HCT116 (cell line): ENCODE measurements at regions not wholly inside any gene's neighbourhood (a gene's known extent, or its start where the extent isn't known, plus 50 kb on each side); places are given as distances from the start of the nearest gene placed in this dataset.

Experiments used
- ATAC-seq: fragments of 200-7000 bp; cut with Tn5 transposase; 2 replicates; pipeline ENCODE4 v1.9.1; 2020; ENCODE audit warnings: mild to moderate bottlenecking, moderate library complexity
- BruUV-seq: library from RNA; stranded (reverse); fragments of 400-500 nt; replicated peaks from 2 replicates; lab custom pipeline; 2021; lab: Mats Ljungman, UMichigan
- CTCF ChIA-PET: fragments of 300-600 bp; sonication (Branson Sonifier 250); formaldehyde crosslinking; loops from one replicate; lab custom pipeline; 2021; ENCODE audit warnings: antibody characterized with exemption; lab: Charles Lee
- POLR2A ChIA-PET: fragments of 300-600, 350-600 bp; sonication (Branson Sonifier 250); formaldehyde crosslinking; loops from one replicate; lab custom pipeline; 2021; ENCODE audit warnings: antibody characterized with exemption; lab: Charles Lee
- RAD21 ChIA-PET, 2 experiments: fragments of 300-600 bp; sonication (Branson Sonifier 250); formaldehyde crosslinking; loops; one replicate each; lab custom pipeline; 2023; ENCODE audit warnings: low total read pairs in 2 of 2; ENCODE audit not compliant: uncharacterized antibody in 2 of 2, unreplicated experiment in 2 of 2, low non-redundant PET in 1 of 2; lab: Charles Lee
- DNase-seq: peaks from one replicate; pipeline ENCODE4 v3.0.0-alpha.2; 2010; ENCODE audit warnings: low read depth, low spot score
- H2AFZ ChIP-seq: fragments of 200-600 bp; shearing (Covaris generic), sonication (generic); 2 replicates; pipeline ENCODE4 v1.6.1; 2017; ENCODE audit warnings: low read depth, mixed run types, mixed read lengths, antibody characterized with exemption, low read length; ENCODE audit not compliant: poor library complexity, severe bottlenecking
- H3K27ac ChIP-seq: 2 replicates; pipeline ENCODE4 v1.5.1; 2012; ENCODE audit warnings: low read depth, low read length
- H3K27me3 ChIP-seq: fragments of 200-600 bp; sonication (generic); 2 replicates; pipeline ENCODE4 v1.6.1; 2016; ENCODE audit warnings: mixed run types, low read length, mixed read lengths; ENCODE audit not compliant: insufficient read depth
- H3K36me3 ChIP-seq, 2 experiments: fragments of 200-500 bp in 1 of 2; fragments of 200-600 bp in 1 of 2; sonication (Bioruptor generic) in 1 of 2; sonication (generic) in 1 of 2; 2 replicates each; pipeline versions ENCODE4 v1.5.1 to v1.6.1; 2014 to 2016; ENCODE audit warnings: low read length in 2 of 2, inconsistent platforms in 1 of 2, mixed read lengths in 1 of 2, mixed run types in 1 of 2; ENCODE audit not compliant: insufficient read depth in 2 of 2, control insufficient read depth in 1 of 2
- H3K4me1 ChIP-seq, 2 experiments: fragments of 200-600 bp in 1 of 2; sonication (generic) in 1 of 2; 2 replicates each; pipeline versions ENCODE4 v1.5.1 to v1.6.1; 2012 to 2017; ENCODE audit warnings: low read length in 2 of 2, inconsistent platforms in 1 of 2, mild to moderate bottlenecking in 1 of 2, mixed read lengths in 1 of 2, mixed run types in 1 of 2, moderate library complexity in 1 of 2; ENCODE audit not compliant: insufficient read depth in 2 of 2, control insufficient read depth in 1 of 2
- H3K4me2 ChIP-seq: fragments of 200-600 bp; sonication (generic); 2 replicates; pipeline ENCODE4 v1.6.1; 2017; ENCODE audit warnings: mixed run types, low read length, mixed read lengths
- H3K4me3 ChIP-seq, 2 experiments: fragments of 200-600 bp in 1 of 2; sonication (generic) in 1 of 2; replicated peaks in 1 of 2; 2 replicates each; pipeline ENCODE4 v1.5.1; 2011 to 2016; ENCODE audit warnings: low read length in 2 of 2, control low read depth in 1 of 2, low read depth in 1 of 2, mild to moderate bottlenecking in 1 of 2, mixed read lengths in 1 of 2, mixed run types in 1 of 2
- H3K79me2 ChIP-seq: fragments of 200-600 bp; sonication (generic); 2 replicates; pipeline ENCODE4 v1.6.1; 2017; ENCODE audit warnings: mild to moderate bottlenecking, mixed run types, low read length, moderate library complexity, mixed read lengths; ENCODE audit not compliant: insufficient read depth
- H3K9ac ChIP-seq: fragments of 200-600 bp; sonication (generic); 2 replicates; pipeline ENCODE4 v1.6.1; 2016; ENCODE audit warnings: low read length, mixed read lengths
- H3K9me2 ChIP-seq: fragments of 200-600 bp; sonication (generic), shearing (Covaris generic); 2 replicates; pipeline ENCODE4 v1.6.1; 2017; ENCODE audit warnings: mixed run types, mild to moderate bottlenecking, moderate library complexity; ENCODE audit not compliant: insufficient read depth
- H3K9me3 ChIP-seq, 2 experiments: fragments of 200-500 bp in 1 of 2; fragments of 200-600 bp in 1 of 2; sonication (Bioruptor generic) in 1 of 2; sonication (generic) in 1 of 2; 2 replicates each; pipeline ENCODE4 v1.6.1; 2014 to 2017; ENCODE audit warnings: low read length in 2 of 2, mixed read lengths in 2 of 2, inconsistent platforms in 1 of 2, low read depth in 1 of 2, mild to moderate bottlenecking in 1 of 2, mixed run types in 1 of 2, moderate library complexity in 1 of 2; ENCODE audit not compliant: control insufficient read depth in 1 of 2, insufficient read depth in 1 of 2
- H4K20me1 ChIP-seq: fragments of 200-600 bp; sonication (generic), shearing (Covaris generic); 2 replicates; pipeline ENCODE4 v1.6.1; 2017; ENCODE audit warnings: mixed run types, mild to moderate bottlenecking, moderate library complexity; ENCODE audit not compliant: insufficient read depth
- CBX3 ChIP-seq: IDR thresholded peaks from 2 replicates; pipeline ENCODE4 v1.6.1; 2012; ENCODE audit warnings: low read depth
- ELF1 ChIP-seq: IDR thresholded peaks from 2 replicates; pipeline ENCODE4 v1.6.1; 2012; ENCODE audit warnings: low read depth, borderline replicate concordance
- EZH2 ChIP-seq: fragments of 200-600 bp; sonication (generic); IDR thresholded peaks from 2 replicates; pipeline ENCODE4 v1.6.1; 2017; ENCODE audit warnings: antibody characterized with exemption, mixed run types
- FOSL1 ChIP-seq: IDR thresholded peaks from 2 replicates; pipeline ENCODE4 v1.6.1; 2012; ENCODE audit warnings: low read depth
- JUND ChIP-seq: IDR thresholded peaks from 2 replicates; pipeline ENCODE4 v1.6.1; 2012
- RAD21 ChIP-seq: IDR thresholded peaks from 2 replicates; pipeline ENCODE4 v1.6.1; 2012; ENCODE audit warnings: low read depth, mild to moderate bottlenecking
- REST ChIP-seq: IDR thresholded peaks from 2 replicates; pipeline ENCODE4 v1.6.1; 2012; ENCODE audit warnings: low read depth
- SIN3A ChIP-seq: IDR thresholded peaks from 2 replicates; pipeline ENCODE4 v1.6.1; 2012; ENCODE audit warnings: low read depth
- SP1 ChIP-seq: IDR thresholded peaks from 2 replicates; pipeline ENCODE4 v1.6.1; 2012; ENCODE audit warnings: low read depth
- SRF ChIP-seq: IDR thresholded peaks from 2 replicates; pipeline ENCODE4 v1.6.1; 2012; ENCODE audit warnings: low read depth
- YY1 ChIP-seq: IDR thresholded peaks from 2 replicates; pipeline ENCODE4 v1.6.1; 2011; ENCODE audit warnings: low read length, low read depth, moderate library complexity, mild to moderate bottlenecking; ENCODE audit not compliant: insufficient replicate concordance; ENCODE audit errors: extremely low read depth
- ZFX ChIP-seq: fragments of 450-650 bp; IDR thresholded peaks from 2 replicates; pipeline ENCODE4 v1.6.1; 2017
- ZNF274 ChIP-seq: fragments of 200-500 bp; sonication (Bioruptor generic); IDR thresholded peaks from 2 replicates; pipeline ENCODE4 v1.6.1; 2014; ENCODE audit warnings: mild to moderate bottlenecking, low read depth, low read length, inconsistent platforms
- intact Hi-C: fragments of 100-400 bp; cut with micrococcal nuclease; formaldehyde crosslinking; loops from 2 replicates; pipeline ENCODE4 v1.10.0; 2022
- TF ChIP-seq, protein P1 (sequence below): IDR thresholded peaks from 2 replicates; pipeline ENCODE4 v1.6.1; 2011; ENCODE audit warnings: mild to moderate bottlenecking, low read length, moderate library complexity; ENCODE audit not compliant: insufficient replicate concordance; ENCODE audit errors: extremely low read depth
- TF ChIP-seq, protein P2 (sequence below): IDR thresholded peaks from 2 replicates; pipeline ENCODE4 v1.6.1; 2012

GRCh38 chr7:116616555-116617059, 55.4 kb upstream of the MET start:
- no peaks in the 10 kb centered on the region for H3K9me2 ChIP-seq
- H3K9ac ChIP-seq, result no peak overlapping the region
- ChIA-PET POLR2A (no interaction called here), RAD21 (no interaction called here), CTCF (interaction anchor here (1.0 kb wide), 1 partner anchor 25 kb away, joined by 6 read pairs; no protein-coding TSS in a partner anchor)
- TF ChIP-seq SIN3A (no peak), SP1 (peak; percentile 17; the same call in 1 of the 2 replicates), SRF (peak; percentile 86), ZFX (no peak), EZH2 (no peak), JUND (peak; percentile 27; the same call in 1 of the 2 replicates), FOSL1 (peak; percentile 47), RAD21 (no peak)
- H3K79me2 ChIP-seq, result no peaks in the 10 kb centered on the region
- H3K36me3 ChIP-seq, result no peaks in the 10 kb centered on the region
- H3K4me1 ChIP-seq, result peaks cover 0 to 15% of the 10 kb centered on the region in 2 experiments; a peak in 2 of 4 replicates
- no peaks in the 10 kb centered on the region for H3K27me3 ChIP-seq
- ATAC-seq, result peak; percentile 69
- no peak for DNase-seq
- no peaks in the 10 kb centered on the region for H3K9me3 ChIP-seq
- H4K20me1 ChIP-seq, result no peaks in the 10 kb centered on the region
- intact Hi-C loops, result no loop called here
- peak overlapping the region; percentile 28 for H3K4me2 ChIP-seq
- H3K4me3 ChIP-seq, result no peak overlapping the region
- BruUV-seq, result no TSS peak
- H3K27ac ChIP-seq, result no peak overlapping the region
- peak overlapping the region; percentile 38 for H2AFZ ChIP-seq

- Histone ChIP-seq H3K79me2 (no peaks in the 10 kb centered on the region), H3K9me3 (no peaks in the 10 kb centered on the region), H2AFZ (peak overlapping the region; percentile 20), H3K9me2 (no peaks in the 10 kb centered on the region), H4K20me1 (no peaks in the 10 kb centered on the region), H3K4me3 (no peak overlapping the region), H3K36me3 (no peaks in the 10 kb centered on the region), H3K9ac (no peak overlapping the region), H3K4me1 (peaks cover 0 to 15% of the 10 kb centered on the region in 2 experiments; a peak in 2 of 4 replicates), H3K27ac (no peak overlapping the region), H3K27me3 (no peaks in the 10 kb centered on the region), H3K4me2 (no peak overlapping the region)
- intact Hi-C loops, result no loop called here
- DNase-seq, result no peak
- BruUV-seq, result no TSS peak
- TF ChIP-seq YY1, result no peak
- TF ChIP-seq EZH2, result no peak
- no peak for TF ChIP-seq FOSL1
- no peak for TF ChIP-seq SRF
- no peak for TF ChIP-seq ELF1
- TF ChIP-seq, protein P1, sequence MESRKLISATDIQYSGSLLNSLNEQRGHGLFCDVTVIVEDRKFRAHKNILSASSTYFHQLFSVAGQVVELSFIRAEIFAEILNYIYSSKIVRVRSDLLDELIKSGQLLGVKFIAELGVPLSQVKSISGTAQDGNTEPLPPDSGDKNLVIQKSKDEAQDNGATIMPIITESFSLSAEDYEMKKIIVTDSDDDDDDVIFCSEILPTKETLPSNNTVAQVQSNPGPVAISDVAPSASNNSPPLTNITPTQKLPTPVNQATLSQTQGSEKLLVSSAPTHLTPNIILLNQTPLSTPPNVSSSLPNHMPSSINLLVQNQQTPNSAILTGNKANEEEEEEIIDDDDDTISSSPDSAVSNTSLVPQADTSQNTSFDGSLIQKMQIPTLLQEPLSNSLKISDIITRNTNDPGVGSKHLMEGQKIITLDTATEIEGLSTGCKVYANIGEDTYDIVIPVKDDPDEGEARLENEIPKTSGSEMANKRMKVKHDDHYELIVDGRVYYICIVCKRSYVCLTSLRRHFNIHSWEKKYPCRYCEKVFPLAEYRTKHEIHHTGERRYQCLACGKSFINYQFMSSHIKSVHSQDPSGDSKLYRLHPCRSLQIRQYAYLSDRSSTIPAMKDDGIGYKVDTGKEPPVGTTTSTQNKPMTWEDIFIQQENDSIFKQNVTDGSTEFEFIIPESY, result no peak
- TF ChIP-seq ZNF274, result no peak
- TF ChIP-seq, protein P2, sequence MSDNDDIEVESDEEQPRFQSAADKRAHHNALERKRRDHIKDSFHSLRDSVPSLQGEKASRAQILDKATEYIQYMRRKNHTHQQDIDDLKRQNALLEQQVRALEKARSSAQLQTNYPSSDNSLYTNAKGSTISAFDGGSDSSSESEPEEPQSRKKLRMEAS, result no peak
- TF ChIP-seq CBX3, result no peak
- no peak for TF ChIP-seq SP1
- TF ChIP-seq JUND, result no peak
- TF ChIP-seq REST, result no peak
- ChIA-PET CTCF (no interaction called here), RAD21 (no interaction called here), POLR2A (no interaction called here)
- ATAC-seq, result no peak
These were observed 54.1 kb upstream of the MET start for GRCh38 chr7:116617878-116618277.
